ENCODE measurements at regions not wholly inside any gene's neighbourhood (a gene's known extent, or its start where the extent isn't known, plus 50 kb on each side); places are given as distances from the start of the nearest gene placed in this dataset.

- H3K4me3 ChIP-seq, result no peak overlapping the region
- no peak for TF ChIP-seq NPAS2 (CRISPR knock-in tag; IDR thresholded peaks at IDR 0.05; ENCODE audit: borderline replicate concordance)
- no peak for TF ChIP-seq POLR2A (IDR thresholded peaks at IDR 0.05; ENCODE audit: low read length)
- TF ChIP-seq HES2 (IDR thresholded peaks at IDR 0.05), result no peak
- TF ChIP-seq FOSL2 (IDR thresholded peaks at IDR 0.05), result no peak
- no peak for TF ChIP-seq FOSL2 (CRISPR knock-in tag; IDR thresholded peaks at IDR 0.05)
- TF ChIP-seq ESRRA (IDR thresholded peaks at IDR 0.05; ENCODE audit: borderline replicate concordance, low read length), result no peak
- TF ChIP-seq ELK1 (IDR thresholded peaks at IDR 0.05; ENCODE audit: low read depth, low read length), result no peak
- peak; percentile 64 for TF ChIP-seq NFE2L2 (conservative IDR thresholded peaks at IDR 0.05; ENCODE audit: low read length)
- TF ChIP-seq EHF (CRISPR knock-in tag; IDR thresholded peaks at IDR 0.05), result no peak
- no peak for TF ChIP-seq BHLHE40 (IDR thresholded peaks at IDR 0.05; ENCODE audit: low read depth, low read length)
- no peak for TF ChIP-seq POLR2AphosphoS2 (conservative IDR thresholded peaks at IDR 0.05; ENCODE audit: low read length)
- no peak for TF ChIP-seq PBX3 (IDR thresholded peaks at IDR 0.05)
- TF ChIP-seq E2F6 (IDR thresholded peaks at IDR 0.05; ENCODE audit: borderline replicate concordance, low read depth), result no peak
- peak; percentile 23 for TF ChIP-seq MAFK (IDR thresholded peaks at IDR 0.05; ENCODE audit: partially characterized antibody)
- H3K4me1 ChIP-seq, result no peaks in the 10 kb centered on the region
- peak overlapping the region in 1 of 2 experiments; percentile 48; a peak in 1 of 6 replicates for H3K27ac ChIP-seq
- no peak for FAIRE-seq
- WGBS (ENCODE audit: missing lambda C conversion rate), result 54% methylated on average over 3 of the region's 3 CpGs
- H3K4me2 ChIP-seq, result no peak overlapping the region
- no peak for ATAC-seq
- DNase-seq (ENCODE audit: low read depth in 1 of 2, low spot score in 1 of 2), result no peak
- CTCF ChIA-PET, result no interaction called here
- no peaks in the 10 kb centered on the region for H3K9me3 ChIP-seq
- POLR2A ChIA-PET, result no interaction called here
These were observed 273.5 kb upstream of the PLPP4 start for GRCh38 chr10:120183546-120183945.

- TF ChIP-seq FOXS1 (CRISPR knock-in tag; IDR thresholded peaks at IDR 0.05) (no peak), TFCP2L1 (CRISPR knock-in tag; IDR thresholded peaks at IDR 0.05) (no peak), HMGXB4 (CRISPR knock-in tag; IDR thresholded peaks at IDR 0.05; ENCODE audit: borderline replicate concordance) (no peak), HDAC2 (IDR thresholded peaks at IDR 0.05) (no peak), GATA3 (IDR thresholded peaks at IDR 0.05; ENCODE audit: borderline replicate concordance) (no peak)
- POLR2A ChIA-PET, result no interaction called here
- Histone ChIP-seq H3K4me3 (no peak overlapping the region), H3K9me3 (no peaks in the 10 kb centered on the region), H3K27ac (no peak overlapping the region), H3K4me2 (no peak overlapping the region), H3K4me1 (no peaks in the 10 kb centered on the region)
- CTCF ChIA-PET, result interaction anchor here (0.9 kb wide), 1 partner anchor 37 kb away, joined by 3 read pairs; no protein-coding TSS in a partner anchor
- WGBS (ENCODE audit: missing lambda C conversion rate), result 18% methylated on average over 7 of the region's 7 CpGs
- no peak for DNase-seq (ENCODE audit: low read depth in 1 of 2, low spot score in 1 of 2)
- no peak for ATAC-seq
- no peak for FAIRE-seq
These were observed 272.3 kb upstream of the PLPP4 start for GRCh38 chr10:120184547-120185337.

- CTCF ChIA-PET, result no interaction called here
- FAIRE-seq, result no peak
- TF ChIP-seq CTCF (IDR thresholded peaks at IDR 0.05), result no peak
- TF ChIP-seq JUNB (IDR thresholded peaks at IDR 0.05), result no peak
- TF ChIP-seq MAZ (IDR thresholded peaks at IDR 0.05; ENCODE audit: borderline replicate concordance, low read depth, low read length), result no peak
- TF ChIP-seq REST (IDR thresholded peaks at IDR 0.05), result no peak
- no peak for TF ChIP-seq FOSL2 (IDR thresholded peaks at IDR 0.05)
- no peak for TF ChIP-seq FOSL2 (CRISPR knock-in tag; IDR thresholded peaks at IDR 0.05)
- no peak for TF ChIP-seq MAX (IDR thresholded peaks at IDR 0.05)
These were observed 270.5 kb upstream of the PLPP4 start for GRCh38 chr10:120186506-120186905.

More at GRCh38 chr10:120186506-120186905, 270.5 kb upstream of the PLPP4 start:
- Histone ChIP-seq H3K4me1 (no peaks in the 10 kb centered on the region), H3K4me2 (no peak overlapping the region), H3K27ac (no peak overlapping the region), H3K4me3 (no peak overlapping the region), H3K9me3 (no peaks in the 10 kb centered on the region)
- ATAC-seq (no peak), DNase-seq (ENCODE audit: low read depth in 1 of 2, low spot score in 1 of 2) (no peak)
- POLR2A ChIA-PET, result no interaction called here
- WGBS (ENCODE audit: missing lambda C conversion rate), result 7% methylated on average over 1 of the region's 1 CpG
